ENCODE measurements at regions not wholly inside any gene's neighbourhood (a gene's known extent, or its start where the extent isn't known, plus 50 kb on each side); places are given as distances from the start of the nearest gene placed in this dataset.
"Not testable (repeated sequence)": the region's sequence is repeated elsewhere in the genome, so short reads cannot be mapped to it uniquely, and the experiment has no call there.

DNA sequence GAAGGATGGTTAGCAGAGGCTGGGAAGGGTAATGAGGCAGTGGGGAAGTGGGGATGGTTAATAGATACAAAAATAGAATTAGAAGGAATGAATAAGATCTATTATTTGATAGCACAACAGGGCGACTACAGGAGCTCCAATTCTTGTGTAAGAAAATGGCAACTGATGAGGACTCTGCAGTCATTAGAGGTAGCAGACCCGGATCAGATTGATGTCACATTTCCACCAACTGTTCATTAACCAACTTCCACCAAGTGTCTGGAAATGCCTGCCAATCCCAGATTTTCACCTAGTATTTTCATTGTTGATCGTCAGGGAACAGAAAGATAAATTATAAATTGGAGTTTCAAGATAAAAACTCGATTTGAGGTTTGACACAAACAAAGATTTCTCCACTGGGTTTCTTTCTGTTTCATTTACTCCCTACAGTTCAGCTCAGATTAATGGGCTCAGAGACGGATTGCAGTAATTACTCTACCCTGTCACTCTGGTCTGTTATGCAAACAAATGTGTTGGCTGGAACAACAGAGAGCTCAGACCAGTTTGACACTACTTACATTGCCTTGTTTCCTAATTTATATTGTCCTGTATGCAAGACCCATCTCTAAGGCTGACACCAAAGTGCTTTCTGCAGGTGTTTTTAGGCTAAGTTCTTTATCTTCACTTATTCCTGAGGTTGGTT, 909.2 kb upstream of the PRKX start:
- TF ChIP-seq BACH2 (CRISPR knock-in tag; IDR thresholded peaks at IDR 0.05; ENCODE audit: borderline replicate concordance) (no peak), ZFP30 (CRISPR knock-in tag; IDR thresholded peaks at IDR 0.05) (no peak), ARNTL (CRISPR knock-in tag; IDR thresholded peaks at IDR 0.05; ENCODE audit: borderline replicate concordance, low read depth) (no peak), GLIS3 (CRISPR knock-in tag; IDR thresholded peaks at IDR 0.05) (no peak), ISL1 (CRISPR knock-in tag; IDR thresholded peaks at IDR 0.05) (no peak), TOX (CRISPR knock-in tag; IDR thresholded peaks at IDR 0.05; ENCODE audit: borderline replicate concordance) (no peak), ZNF70 (CRISPR knock-in tag; IDR thresholded peaks at IDR 0.05) (no peak), RARB (CRISPR knock-in tag; IDR thresholded peaks at IDR 0.05) (no peak), OSR1 (CRISPR knock-in tag; IDR thresholded peaks at IDR 0.05) (no peak), ZFP3 (CRISPR knock-in tag; IDR thresholded peaks at IDR 0.05) (no peak), SNAI2 (CRISPR knock-in tag; IDR thresholded peaks at IDR 0.05) (no peak), ZNF565 (CRISPR knock-in tag; conservative IDR thresholded peaks at IDR 0.05; ENCODE audit: low read depth) (no peak), CSDC2 (CRISPR knock-in tag; IDR thresholded peaks at IDR 0.05) (no peak), ESRRG (CRISPR knock-in tag; IDR thresholded peaks at IDR 0.05) (no peak), TCF4 (CRISPR knock-in tag; IDR thresholded peaks at IDR 0.05; ENCODE audit: borderline replicate concordance) (no peak)
- TF ChIP-seq, protein P1, sequence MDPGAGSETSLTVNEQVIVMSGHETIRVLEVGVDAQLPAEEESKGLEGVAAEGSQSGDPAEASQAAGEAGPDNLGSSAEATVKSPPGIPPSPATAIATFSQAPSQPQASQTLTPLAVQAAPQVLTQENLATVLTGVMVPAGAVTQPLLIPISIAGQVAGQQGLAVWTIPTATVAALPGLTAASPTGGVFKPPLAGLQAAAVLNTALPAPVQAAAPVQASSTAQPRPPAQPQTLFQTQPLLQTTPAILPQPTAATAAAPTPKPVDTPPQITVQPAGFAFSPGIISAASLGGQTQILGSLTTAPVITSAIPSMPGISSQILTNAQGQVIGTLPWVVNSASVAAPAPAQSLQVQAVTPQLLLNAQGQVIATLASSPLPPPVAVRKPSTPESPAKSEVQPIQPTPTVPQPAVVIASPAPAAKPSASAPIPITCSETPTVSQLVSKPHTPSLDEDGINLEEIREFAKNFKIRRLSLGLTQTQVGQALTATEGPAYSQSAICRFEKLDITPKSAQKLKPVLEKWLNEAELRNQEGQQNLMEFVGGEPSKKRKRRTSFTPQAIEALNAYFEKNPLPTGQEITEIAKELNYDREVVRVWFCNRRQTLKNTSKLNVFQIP (CRISPR knock-in tag; IDR thresholded peaks at IDR 0.05; ENCODE audit: borderline replicate concordance, low read depth): no peak
- TF ChIP-seq, protein P2, sequence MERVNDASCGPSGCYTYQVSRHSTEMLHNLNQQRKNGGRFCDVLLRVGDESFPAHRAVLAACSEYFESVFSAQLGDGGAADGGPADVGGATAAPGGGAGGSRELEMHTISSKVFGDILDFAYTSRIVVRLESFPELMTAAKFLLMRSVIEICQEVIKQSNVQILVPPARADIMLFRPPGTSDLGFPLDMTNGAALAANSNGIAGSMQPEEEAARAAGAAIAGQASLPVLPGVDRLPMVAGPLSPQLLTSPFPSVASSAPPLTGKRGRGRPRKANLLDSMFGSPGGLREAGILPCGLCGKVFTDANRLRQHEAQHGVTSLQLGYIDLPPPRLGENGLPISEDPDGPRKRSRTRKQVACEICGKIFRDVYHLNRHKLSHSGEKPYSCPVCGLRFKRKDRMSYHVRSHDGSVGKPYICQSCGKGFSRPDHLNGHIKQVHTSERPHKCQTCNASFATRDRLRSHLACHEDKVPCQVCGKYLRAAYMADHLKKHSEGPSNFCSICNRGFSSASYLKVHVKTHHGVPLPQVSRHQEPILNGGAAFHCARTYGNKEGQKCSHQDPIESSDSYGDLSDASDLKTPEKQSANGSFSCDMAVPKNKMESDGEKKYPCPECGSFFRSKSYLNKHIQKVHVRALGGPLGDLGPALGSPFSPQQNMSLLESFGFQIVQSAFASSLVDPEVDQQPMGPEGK (CRISPR knock-in tag; IDR thresholded peaks at IDR 0.05; ENCODE audit: borderline replicate concordance): no peak
- TF ChIP-seq, protein P3, sequence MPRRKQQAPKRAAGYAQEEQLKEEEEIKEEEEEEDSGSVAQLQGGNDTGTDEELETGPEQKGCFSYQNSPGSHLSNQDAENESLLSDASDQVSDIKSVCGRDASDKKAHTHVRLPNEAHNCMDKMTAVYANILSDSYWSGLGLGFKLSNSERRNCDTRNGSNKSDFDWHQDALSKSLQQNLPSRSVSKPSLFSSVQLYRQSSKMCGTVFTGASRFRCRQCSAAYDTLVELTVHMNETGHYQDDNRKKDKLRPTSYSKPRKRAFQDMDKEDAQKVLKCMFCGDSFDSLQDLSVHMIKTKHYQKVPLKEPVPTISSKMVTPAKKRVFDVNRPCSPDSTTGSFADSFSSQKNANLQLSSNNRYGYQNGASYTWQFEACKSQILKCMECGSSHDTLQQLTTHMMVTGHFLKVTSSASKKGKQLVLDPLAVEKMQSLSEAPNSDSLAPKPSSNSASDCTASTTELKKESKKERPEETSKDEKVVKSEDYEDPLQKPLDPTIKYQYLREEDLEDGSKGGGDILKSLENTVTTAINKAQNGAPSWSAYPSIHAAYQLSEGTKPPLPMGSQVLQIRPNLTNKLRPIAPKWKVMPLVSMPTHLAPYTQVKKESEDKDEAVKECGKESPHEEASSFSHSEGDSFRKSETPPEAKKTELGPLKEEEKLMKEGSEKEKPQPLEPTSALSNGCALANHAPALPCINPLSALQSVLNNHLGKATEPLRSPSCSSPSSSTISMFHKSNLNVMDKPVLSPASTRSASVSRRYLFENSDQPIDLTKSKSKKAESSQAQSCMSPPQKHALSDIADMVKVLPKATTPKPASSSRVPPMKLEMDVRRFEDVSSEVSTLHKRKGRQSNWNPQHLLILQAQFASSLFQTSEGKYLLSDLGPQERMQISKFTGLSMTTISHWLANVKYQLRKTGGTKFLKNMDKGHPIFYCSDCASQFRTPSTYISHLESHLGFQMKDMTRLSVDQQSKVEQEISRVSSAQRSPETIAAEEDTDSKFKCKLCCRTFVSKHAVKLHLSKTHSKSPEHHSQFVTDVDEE (CRISPR knock-in tag; IDR thresholded peaks at IDR 0.05): no peak
- ATAC-seq: no peak

DNA sequence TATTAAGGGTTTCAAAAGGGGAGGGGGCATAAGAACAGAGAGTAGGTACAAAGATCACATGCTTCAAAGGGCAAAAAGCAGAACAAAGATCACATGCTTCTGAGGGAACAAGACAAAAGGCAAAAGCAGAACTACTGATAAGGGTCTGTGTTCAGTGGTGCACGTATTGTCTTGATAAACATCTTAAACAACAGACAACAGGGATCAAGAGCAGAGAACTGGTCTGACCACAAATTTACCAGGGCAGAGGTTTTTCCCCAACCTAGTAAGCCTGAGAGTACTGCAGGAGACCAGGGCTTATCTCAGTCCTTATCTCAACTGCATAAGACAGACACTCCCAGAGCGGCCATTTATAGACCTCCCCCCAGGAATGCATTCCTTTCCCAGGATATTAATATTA, 900.2 kb upstream of the PRKX start:
- ATAC-seq: not testable (repeated sequence)

DNA sequence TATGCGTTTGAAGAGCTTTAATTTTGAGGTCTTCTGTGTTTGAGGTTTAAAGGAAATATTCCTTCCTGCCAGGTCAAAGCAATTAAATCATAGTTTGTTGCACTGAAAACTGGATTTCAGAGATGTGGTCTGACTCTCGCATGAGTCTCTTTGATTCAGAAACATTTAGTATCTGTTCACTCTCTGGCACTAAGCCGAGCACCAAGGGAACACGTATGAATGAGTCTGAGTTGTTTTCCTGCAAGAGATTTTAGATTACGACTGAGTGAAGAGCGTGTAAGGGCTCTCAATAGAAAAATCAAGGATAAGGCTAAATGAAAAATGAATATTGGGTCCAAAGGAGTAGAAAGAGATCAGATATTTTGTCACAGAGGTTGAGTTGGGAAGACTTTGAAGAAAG, 875.4 kb upstream of the PRKX start:
- no peak for ATAC-seq
- TF ChIP-seq ESRRG (CRISPR knock-in tag; IDR thresholded peaks at IDR 0.05): no peak
- TF ChIP-seq ZNF565 (CRISPR knock-in tag; conservative IDR thresholded peaks at IDR 0.05; ENCODE audit: low read depth): no peak
- no peak for TF ChIP-seq TOX (CRISPR knock-in tag; IDR thresholded peaks at IDR 0.05; ENCODE audit: borderline replicate concordance)
- no peak for TF ChIP-seq CSDC2 (CRISPR knock-in tag; IDR thresholded peaks at IDR 0.05)

DNA sequence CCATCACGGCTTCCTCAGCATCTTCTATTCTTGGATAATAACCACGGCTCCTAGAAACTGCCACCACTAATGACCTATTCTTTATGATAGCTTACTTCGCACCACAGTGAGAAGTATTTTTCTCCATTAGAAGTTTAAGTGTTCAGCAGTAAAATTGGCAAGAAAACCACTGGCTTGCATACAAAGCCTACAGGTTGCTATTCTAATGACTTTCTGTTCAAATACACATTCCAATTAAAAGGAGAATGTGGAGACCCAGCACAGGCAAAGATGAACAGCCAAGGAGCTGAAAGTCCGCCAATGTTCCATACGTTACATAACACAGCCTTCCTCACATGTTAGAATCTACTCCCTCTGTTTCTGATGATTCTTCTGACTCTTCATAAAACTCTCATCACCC, 875.0 kb upstream of the PRKX start:
- TF ChIP-seq BACH2 (CRISPR knock-in tag; IDR thresholded peaks at IDR 0.05; ENCODE audit: borderline replicate concordance) (no peak), CSDC2 (CRISPR knock-in tag; IDR thresholded peaks at IDR 0.05) (no peak), GLIS3 (CRISPR knock-in tag; IDR thresholded peaks at IDR 0.05) (no peak), OSR1 (CRISPR knock-in tag; IDR thresholded peaks at IDR 0.05) (no peak), ZNF565 (CRISPR knock-in tag; conservative IDR thresholded peaks at IDR 0.05; ENCODE audit: low read depth) (no peak)
- TF ChIP-seq, protein P2 (CRISPR knock-in tag; IDR thresholded peaks at IDR 0.05; ENCODE audit: borderline replicate concordance): no peak
- no peak for ATAC-seq
